GM19043 (cell line): ENCODE measurements at regions not wholly inside any gene's neighbourhood (a gene's known extent, or its start where the extent isn't known, plus 50 kb on each side); places are given as distances from the start of the nearest gene placed in this dataset.
"Not testable (repeated sequence)": the region's sequence is repeated elsewhere in the genome, so short reads cannot be mapped to it uniquely, and the experiment has no call there.

Experiments
- ATAC-seq: cut with Tn5 transposase; IDR thresholded peaks from one replicate; pipeline ENCODE4 v1.9.1; 2021; ENCODE audit warnings: low read depth; ENCODE audit not compliant: unreplicated experiment

DNA sequence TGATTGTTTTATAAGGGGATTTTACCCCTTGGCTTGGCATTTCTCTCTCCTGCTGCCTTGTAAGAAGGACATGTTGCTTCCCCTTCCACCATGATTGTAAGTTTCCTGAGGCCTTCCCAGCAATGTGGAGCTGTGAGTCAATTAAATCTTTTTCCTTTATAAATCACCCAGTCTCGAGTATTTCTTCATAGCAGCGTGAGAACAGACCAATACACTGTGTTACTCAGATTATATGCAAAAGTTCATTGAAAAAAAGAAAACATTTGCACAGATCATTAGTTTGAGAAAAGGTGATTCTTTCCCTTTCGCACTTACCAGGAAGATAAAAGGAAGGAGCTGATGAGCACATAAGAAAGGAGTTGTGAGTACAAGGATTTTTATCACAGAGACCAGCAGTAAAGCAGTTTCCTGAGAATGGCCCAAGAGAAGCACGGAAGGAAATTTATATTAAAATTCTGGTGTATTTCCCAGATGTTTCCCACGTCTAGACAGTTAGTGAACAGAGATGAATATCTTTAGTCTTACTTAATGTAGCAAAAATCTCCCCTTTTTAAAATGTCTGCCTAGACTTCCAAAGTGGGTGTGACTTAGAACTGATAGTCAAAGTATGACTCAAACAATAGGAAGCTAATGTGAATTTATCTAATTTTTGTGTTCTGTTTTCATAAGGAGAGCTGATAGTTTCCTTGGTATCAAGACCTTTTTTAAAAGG lies 431.8 kb upstream of the SGCG start:
- no peak for ATAC-seq

GRCh38 chr13:22749626-22750025 lies 431.2 kb upstream of the SGCG start:
- ATAC-seq, result no peak

GRCh38 chr13:22757530-22758120 lies 423.2 kb upstream of the SGCG start:
- ATAC-seq, result no peak

DNA sequence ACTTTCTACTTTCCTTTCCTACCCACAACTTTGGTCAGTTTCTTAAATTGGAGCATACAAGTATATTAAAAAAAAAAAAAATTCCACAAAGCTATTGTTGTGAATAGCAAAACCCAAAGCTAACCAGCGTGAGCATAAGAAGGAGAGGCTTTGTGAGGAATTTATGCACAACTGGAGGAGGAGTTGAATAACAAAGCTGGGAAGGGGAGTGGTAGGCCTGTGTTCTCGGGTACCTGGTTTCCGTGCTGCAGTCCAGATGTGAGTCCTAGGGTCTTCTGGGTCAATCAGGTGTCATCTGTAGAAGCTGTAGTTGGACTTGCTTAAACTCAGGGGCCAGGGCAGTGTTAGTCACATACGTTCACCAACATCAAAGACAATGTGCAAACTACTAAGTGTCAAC lies 422.5 kb upstream of the SGCG start:
- no peak for ATAC-seq

GRCh38 chr13:22761709-22762108 lies 419.1 kb upstream of the SGCG start:
- no peak for ATAC-seq

DNA sequence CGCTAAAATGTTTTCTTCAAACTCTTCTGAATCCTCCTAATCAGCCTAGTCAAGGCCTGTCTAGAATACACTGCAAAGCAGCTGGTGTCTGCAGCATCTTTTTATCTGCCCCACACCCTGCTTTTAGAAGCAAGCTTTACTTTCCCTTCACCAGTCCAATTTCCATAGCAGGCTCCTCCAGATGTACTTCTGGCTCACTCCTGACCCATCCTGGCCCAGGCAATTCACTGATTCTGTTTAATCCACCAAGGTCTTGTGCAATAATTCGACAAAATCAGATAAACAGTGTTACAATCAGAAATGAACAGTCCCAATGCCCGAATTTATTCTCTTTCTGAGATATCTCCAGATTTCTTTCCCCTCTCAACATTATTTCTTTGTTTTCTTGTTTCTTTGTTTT lies 415.2 kb upstream of the SGCG start:
- ATAC-seq, result no peak

GRCh38 chr13:22770891-22771290 lies 409.9 kb upstream of the SGCG start:
- no peak for ATAC-seq

GRCh38 chr13:22773465-22773864 lies 407.3 kb upstream of the SGCG start:
- ATAC-seq, result no peak

GRCh38 chr13:22776394-22777186 lies 404.2 kb upstream of the SGCG start:
- ATAC-seq, result no peak

GRCh38 chr13:22777207-22777606 lies 403.6 kb upstream of the SGCG start:
- no peak for ATAC-seq

GRCh38 chr13:22789027-22789593 lies 391.7 kb upstream of the SGCG start:
- ATAC-seq, result no peak

DNA sequence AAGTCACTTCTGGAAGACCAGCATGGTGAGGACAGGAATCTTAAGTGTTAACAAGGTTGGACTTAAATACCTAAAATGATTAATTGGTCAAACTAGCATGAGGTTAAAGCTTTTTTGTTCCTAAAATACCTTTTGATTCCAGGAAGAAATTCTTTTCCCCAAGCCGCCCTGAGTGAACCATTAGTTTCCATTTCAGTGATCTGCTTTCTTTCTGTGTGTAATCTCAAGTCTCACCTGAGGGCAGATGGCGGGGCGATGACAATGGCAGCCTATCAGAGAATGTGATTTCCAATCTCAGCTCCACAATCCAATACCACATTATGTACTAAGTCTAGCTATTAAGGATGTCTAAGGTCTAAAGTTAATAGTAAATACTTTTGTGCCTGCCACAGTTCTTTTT lies 390.9 kb upstream of the SGCG start:
- ATAC-seq, result no peak

DNA sequence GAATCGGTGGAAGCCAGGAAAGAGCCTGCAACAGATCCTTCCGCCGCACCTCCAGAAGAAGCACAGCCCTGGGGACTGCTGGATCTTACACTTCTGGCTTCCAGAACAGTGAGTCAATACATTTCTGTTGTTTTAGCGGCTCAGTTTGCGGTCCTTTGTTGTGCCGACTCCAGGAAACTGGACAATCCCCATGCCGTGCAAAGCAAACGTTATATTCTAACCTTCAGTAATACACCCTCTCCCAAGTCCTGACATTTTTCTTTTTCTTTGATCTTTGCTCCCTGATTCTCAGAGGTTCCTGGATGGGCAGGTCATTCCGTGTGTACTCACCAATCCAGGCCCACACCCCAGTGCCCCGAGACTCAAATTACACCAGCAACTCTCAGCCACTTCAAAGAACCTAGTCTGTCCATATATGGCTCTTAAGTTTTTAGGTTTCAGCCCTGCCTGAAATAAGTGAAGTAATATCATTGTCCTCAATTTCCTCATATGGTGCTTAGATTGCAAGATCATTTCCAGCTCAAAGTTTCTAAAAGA lies 387.1 kb upstream of the SGCG start:
- ATAC-seq, result no peak

GRCh38 chr13:22800526-22801401 lies 380.0 kb upstream of the SGCG start:
- ATAC-seq, result no peak

DNA sequence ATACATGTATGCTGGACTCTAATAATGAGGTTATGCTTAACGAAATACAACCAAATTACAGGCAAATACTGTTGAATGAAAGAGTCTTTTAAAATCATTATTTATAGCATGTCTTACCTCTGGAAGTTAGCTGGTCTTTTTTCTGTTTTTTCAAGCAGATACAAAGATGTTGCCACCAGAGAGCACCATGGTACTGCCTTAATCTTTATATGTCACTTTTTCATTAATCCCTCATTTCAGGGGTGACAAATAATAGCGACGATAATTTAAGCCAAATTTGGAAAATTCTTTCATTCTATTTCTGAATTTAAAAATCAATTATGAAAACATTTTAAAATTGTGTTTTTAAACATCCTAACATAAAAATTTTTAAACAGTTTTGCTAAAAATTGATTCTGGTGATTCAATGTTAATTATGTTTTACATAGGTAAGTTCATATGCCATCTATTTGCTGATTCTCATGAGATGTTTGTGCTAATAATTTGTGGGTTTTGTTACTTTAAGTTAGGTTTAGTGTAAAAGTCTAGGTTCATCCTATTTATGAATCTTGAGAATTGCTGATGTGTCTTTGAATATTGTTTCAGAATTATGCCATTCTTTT lies 379.3 kb upstream of the SGCG start:
- no peak for ATAC-seq

DNA sequence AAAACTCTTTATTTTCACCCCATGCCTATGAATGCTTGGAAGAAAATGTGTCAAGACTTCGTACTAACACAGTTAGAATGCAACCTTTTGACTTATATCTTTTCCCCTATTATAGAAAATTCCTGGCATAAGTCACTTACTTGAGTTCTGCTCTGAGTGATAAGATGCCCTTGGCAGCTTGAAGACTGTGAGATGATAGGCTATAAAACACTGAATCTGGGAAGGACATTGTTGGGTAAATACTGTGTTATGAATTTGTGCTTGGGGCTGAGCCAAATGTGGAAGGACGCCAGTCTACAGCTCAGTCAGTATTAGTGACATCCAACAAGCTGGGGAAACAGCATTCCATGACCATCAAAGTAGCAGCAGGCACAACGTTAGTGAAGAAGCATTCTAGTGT lies 368.0 kb upstream of the SGCG start:
- ATAC-seq, result no peak

DNA sequence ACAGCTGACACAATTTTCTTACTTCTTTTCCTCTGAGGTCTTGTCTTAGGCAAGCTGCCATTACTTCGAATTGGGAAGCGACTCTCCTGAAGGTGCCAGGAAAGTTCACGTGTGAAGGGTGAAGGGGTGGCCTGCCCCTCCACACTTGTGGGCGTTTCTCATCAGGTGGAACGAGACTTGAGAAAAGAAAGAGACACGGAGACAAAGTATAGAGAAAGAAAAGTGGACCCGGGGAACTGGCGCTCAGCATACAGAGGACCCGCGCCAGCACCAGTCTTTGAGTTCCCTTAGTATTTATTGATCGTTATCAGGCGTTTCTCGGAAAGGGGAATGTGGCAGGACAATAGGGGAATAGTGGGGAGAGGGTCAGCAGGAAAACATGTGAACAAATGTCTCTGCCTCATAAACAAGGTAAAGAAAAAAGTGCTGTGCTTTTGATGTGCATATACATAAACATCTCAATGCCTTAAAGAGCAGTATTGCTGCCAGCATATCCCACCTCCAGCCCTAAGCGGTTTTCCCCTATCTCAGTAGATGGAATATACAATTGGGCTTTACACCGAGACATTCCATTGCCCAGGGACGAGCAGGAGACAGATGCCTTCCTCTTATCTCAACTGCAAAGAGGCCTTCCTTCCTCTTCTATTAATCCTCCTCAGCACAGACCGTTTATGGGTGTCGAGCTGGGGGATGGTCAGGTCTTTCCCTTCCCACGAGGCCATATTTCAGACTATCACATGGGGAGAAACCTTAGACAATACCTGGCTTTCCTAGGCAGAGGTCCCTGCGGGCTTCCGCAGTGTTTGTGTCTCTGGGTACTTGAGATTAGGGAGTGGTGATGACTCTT lies 367.0 kb upstream of the SGCG start:
- ATAC-seq, result not testable (repeated sequence)

GRCh38 chr13:22814433-22814832 lies 366.3 kb upstream of the SGCG start:
- not testable (repeated sequence) for ATAC-seq

GRCh38 chr13:22821589-22821988 lies 359.2 kb upstream of the SGCG start:
- ATAC-seq, result no peak
